ENCODE measurements at regions not wholly inside any gene's neighbourhood (a gene's known extent, or its start where the extent isn't known, plus 50 kb on each side); places are given as distances from the start of the nearest gene placed in this dataset.

- TF ChIP-seq CTCF (IDR thresholded peaks at IDR 0.05) (no peak), POLR2AphosphoS5 (IDR thresholded peaks at IDR 0.05) (no peak)
These were observed 81.5 kb upstream of the PPARA start for GRCh38 chr22:46068593-46069491.

Measured in gastroesophageal sphincter (tissue), 3 donors.